Loucy (cell line): ENCODE measurements at regions not wholly inside any gene's neighbourhood (a gene's known extent, or its start where the extent isn't known, plus 50 kb on each side); places are given as distances from the start of the nearest gene placed in this dataset.

Source experiments
- CTCF ChIP-seq: fragments of 200-600 bp; sonication (generic); conservative IDR thresholded peaks from 2 replicates; pipeline ENCODE4 v1.5.1; 2014; ENCODE audit warnings: mild to moderate bottlenecking, antibody characterized with exemption, low read length
- EZH2phosphoT487 ChIP-seq: fragments of 200-600 bp; IDR thresholded peaks from 2 replicates; pipeline ENCODE4 v1.6.1; 2018; ENCODE audit warnings: antibody characterized with exemption, mild to moderate bottlenecking, moderate library complexity, borderline replicate concordance

- TF ChIP-seq CTCF, result no peak
- no peak for TF ChIP-seq EZH2phosphoT487
Observed at GRCh38 chr6:12350644-12351170, 60.5 kb downstream of the EDN1 start.
